T1000 (cell line): ENCODE measurements at regions not wholly inside any gene's neighbourhood (a gene's known extent, or its start where the extent isn't known, plus 50 kb on each side); places are given as distances from the start of the nearest gene placed in this dataset.

Experiments
- DNase-seq: peaks from one replicate; lab custom pipeline; 2025; ENCODE audit warnings: mixed read lengths; lab: John Stamatoyannopoulos, UW

DNA sequence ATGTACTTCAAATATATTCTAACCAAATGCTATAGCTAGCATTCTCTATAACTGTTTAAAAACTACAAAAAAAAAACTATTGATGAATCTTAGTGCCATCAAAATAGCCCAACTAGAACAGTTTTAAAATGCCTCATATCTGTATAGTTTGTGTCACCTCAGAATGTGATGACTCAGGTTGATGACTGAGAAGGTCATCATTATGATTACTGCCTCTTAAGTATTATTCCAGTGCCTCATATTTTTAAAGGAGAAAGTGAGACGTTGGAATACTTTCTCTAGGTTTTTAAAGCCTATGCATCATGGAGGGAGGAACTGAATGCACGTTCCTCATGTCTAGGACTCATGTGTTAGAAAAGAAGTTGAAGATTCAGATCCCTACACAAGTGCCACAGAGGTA is 88.2 kb downstream of the TMA16 start:
- no peak for DNase-seq

DNA sequence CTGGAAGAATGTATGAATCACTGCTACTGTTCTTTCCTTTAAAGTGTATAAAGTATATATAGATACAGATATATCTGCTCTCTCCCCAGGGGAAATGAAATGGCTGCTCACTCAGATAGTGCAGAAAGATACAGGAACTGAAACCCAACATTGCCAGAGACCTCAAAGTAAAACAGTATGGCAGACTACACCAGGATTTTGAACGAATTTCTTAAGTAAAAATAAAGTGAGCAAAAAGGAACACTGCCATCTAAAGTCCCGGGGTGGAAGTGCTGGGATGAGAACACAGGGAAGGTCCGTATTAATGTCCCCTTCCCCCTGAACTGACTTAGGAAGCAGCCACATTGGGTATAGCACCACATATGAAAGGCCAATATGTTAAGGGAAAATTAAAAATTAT is 93.4 kb downstream of the TMA16 start:
- DNase-seq, result no peak

DNA sequence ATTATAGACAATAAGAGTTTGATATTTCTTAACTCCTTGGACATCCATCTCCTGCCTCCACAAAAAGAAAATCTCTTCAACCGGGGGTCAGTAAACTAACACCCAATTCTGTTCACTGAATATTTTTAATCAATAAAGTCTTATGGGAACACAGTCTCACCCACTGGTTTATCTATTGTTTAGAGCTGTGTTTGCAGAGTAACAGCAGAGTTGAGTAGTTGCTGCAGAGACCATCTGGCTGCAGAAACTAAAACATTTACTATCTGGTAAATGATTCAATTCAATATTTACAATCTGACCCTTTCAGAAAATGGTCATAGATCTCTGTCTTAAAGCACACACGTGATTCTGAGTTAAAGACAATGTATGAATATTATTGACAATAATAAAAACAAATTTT is 94.0 kb downstream of the TMA16 start:
- DNase-seq, result no peak

DNA sequence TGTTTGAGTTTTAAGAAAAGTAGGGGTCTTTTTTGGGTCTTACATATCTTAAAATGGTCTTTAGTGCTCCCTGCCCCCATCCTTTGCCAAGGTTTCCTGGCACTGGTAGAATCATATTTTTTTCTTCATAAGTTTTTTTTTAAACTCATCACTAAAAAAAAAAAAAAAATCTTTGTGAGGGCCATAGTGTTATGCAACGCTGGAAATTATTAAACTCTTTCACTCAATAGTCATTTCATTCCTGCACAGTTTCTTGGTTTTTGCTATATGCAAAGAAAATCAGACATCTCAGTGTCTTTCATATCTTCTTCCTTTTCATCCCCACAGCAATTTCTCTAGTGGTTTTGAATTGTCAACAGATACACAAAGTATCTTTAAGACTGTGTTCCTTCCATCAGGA is 95.6 kb downstream of the TMA16 start:
- no peak for DNase-seq

DNA sequence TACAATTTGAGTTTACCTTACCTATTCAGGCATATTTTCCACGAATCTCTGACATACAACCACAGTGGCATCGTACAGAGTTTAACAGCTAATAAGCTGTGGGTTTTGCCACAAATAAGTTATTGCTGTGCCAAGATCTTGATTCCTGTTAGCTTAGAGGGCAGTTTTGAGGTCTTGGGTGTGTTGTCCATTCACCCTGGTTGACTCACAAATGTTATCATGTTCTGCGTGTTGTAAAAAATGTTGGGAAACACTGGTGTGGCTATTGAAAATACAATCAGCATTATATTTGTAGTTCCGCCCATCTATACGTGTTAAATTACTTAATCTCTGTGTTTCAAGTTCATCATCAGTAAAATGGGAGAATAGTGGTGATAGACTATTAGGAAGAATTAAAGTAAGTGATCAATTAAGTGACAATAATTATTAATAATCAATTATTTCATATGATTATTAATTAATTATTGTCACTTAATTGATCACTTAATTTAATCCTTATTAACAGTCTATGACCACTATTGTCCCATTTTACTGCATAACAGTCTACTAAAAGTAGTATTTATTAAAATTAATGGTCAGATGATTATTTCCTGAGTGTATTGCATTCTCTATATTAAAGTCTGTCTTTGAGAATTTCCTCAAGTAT is 96.3 kb downstream of the TMA16 start:
- DNase-seq, result no peak

DNA sequence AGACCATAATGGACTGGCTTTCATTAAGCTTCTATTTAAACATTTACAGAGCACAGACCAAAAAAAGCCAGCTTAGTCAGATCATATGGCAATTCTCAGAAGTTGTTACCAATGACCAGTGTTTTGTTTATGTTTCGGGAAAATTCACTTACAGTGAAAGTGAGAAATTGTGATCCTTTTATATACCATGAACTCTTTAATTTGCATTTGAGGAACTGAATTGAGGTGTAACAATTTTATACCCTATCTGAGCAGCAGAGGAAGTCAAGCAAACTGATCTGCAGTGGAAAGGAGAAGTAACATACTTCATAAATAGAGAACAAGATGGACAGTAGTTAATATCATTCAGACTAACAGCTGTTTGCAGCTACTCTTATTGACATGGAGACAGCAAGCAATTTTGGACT is 97.1 kb downstream of the TMA16 start:
- no peak for DNase-seq

DNA sequence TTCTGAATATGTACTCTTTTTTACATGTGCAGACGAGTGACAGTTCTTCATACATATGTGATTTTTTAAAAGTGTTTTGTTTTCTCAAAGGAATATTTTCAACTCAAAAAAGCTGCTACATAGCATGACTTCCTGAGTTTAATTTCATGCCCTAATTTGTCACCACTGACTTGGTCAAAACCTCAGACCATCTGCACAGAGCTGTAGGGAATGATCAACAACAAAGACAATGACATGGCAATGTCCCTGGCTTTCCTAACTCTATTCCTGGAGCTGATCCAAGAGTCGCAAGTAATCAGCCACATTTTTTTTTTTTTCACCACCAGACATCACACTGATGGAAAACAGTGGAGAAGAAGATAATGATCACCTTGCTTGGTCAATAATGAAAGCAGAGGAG is 97.7 kb downstream of the TMA16 start:
- DNase-seq, result no peak

DNA sequence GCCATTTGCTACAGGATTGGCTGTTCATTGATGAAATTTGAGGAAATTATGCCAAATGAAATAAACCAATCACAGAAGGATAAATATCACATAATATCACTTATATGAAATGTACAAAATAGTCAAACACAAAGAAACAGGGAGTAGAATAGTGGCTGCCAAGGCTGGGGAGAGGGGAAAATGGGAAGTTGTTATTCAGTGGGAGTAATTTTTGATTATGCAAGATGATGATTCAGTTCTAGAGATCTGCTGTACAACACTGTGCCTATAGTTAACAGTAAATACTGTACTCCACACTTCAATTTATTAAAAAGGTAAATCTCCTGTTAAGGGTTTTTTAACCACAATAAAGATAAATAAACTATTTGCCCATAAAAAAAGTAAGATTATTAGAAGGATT is 101.1 kb downstream of the TMA16 start:
- DNase-seq, result no peak

DNA sequence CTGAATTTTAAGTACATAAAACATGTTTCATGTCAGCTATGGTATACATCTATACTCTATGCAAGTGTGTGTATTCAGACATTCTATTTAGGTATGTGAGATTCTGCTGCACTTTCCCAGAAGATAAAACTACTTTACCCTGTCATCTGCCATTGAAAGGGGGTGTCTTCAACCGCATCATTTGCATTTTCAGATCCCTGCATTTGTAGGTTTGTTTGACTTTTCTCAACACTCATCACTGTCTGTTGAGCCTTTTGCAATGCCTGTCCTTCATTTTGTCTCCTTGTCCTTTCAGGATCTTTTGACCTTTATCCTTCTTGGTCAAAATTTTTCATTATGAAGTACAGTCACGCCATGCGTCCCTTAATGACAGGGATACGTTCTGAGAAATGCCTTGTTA is 103.5 kb downstream of the TMA16 start:
- DNase-seq, result no peak

DNA sequence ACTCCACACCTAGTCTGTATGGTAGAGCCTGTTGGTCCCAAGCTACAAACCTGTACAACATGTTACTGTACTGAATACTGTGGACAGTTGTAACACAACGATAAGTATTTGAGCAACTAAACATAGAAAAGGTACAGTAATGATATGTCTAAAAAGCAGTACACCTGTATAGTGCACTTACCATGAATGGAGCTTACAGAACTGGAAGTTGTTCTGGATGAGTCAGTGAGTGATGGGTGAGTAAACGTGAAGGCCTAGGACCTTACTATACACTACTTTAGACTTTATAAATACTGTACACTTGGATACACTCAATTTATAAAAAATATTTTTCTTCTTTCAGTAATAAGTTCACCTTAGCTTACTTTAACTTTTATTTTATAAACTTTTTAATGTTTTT is 104.0 kb downstream of the TMA16 start:
- no peak for DNase-seq

DNA sequence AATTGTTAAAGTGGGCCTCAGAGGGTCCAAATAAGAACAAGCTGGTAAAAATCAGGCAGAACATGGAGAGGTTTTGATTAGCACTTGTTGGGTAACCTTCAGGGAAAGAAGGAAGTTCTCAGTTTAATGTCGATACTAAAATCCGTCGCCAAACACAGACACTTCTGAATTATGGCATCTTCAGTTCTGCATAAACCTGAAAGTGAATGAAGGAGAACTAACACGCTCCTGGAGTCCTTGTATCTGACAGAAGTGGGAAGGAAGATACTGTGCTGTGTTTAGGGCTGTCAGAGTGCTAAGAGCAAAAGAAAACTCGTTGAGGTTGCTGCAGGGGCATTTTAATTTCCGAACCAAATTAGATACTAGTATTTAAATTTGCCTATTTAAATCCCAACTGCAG is 106.2 kb downstream of the TMA16 start:
- DNase-seq, result no peak

DNA sequence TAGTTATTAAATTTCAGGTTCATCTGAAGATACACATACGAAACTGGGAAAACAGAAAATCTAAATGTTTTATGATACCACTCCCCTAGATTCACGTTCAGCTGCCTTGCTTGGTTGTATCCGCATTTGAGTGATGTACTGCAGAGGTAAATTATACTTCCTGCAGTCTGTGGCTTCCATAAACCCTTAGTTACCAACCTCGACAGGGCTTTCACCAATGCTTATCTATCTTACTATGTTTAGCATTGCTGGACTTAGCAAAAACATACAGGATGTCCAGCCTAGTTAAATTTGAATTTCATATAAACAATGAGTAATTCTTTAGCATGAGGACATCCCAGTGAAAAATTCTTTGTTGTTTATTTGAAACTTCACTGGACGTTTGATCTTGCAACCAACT is 108.8 kb downstream of the TMA16 start:
- DNase-seq, result no peak

DNA sequence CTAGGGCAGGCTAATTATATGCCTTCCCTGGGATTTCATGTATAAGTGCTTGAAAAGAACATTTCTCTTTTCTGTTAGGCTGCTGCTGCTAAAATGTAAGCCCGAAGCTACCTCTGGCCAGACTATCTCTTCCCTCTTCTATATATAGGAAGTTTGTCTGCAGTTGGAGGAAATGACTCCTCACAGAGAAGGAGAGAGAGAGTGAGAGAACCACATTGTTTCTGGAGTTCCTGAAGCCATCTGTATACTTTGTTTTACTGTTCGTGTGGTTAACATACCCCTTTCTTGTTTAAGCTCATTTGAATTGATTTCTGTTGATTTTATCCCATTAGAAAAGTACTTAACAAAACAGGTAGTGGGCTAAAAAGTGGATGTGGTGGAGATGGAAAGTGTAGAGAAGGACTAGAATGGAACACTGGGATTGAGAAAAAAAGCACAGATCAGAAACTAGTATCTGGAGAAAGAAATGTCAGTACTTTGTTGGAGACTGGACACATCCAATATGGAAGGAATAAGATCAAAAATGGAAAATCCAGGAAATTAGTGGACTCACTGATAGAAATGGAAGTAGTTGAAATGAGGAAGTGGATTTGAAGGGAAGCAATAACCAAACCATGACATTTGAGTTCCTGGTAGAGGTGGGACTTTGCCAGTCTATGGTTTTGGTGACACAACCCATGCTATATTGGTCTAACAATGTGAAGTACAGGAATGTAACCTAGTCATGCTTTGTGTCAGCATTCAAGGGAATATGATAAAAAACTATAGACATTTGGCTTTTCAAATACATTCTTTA is 112.6 kb downstream of the TMA16 start:
- no peak for DNase-seq

DNA sequence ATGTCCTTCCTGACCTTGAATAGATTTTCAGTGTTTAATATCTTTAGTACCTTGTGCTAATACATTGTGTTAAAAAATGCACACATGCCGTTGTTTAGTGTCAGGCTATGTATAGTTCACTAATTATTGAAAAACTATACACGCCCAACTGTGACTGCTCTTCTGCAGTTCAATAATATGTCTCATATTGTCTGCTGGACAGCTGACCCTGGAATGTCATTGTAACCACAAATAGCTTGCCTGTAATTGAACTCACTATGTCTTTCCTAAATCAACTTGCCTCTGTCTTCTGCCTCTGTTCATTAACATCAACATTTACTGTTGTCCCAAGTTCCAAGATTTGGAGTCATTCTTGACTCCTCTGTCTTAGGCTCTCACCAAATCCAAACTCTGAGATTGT is 114.5 kb downstream of the TMA16 start:
- DNase-seq, result no peak

DNA sequence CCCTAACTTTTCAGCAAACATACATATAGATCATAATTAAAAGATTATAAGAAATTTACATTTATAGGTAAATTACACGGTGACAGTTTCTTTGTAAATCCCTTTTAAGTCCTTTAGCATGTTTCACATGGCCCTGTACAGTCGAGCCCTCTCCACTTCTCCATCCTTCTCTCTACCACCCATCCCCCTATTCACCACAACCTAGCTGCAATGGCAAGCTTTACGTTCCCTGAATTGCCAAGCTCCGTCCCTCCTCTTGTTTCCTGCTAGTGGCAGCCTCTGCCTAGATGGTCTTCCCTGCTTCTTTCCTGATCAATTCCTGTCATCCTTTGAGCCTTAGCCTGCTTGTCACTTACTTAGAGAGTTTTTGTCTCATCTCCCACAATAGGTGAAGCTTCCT is 116.2 kb downstream of the TMA16 start:
- no peak for DNase-seq

DNA sequence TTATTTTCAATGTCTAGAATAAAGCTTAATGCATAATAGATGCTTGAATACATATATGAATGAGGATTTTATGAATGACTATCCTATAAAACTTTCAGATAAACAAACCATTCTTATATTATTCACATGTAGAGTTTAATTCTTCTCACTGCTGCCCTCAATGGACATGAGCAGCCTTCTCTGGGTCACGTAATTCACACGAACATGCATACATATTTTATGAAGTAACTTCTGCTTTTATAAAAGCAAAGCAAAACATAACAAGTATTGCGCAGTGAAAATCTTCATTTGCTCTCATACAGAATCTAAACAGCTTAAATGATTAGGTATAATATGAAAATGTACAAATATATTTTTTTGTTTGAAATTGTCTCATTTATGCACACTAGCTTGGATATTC is 116.7 kb downstream of the TMA16 start:
- DNase-seq, result no peak

DNA sequence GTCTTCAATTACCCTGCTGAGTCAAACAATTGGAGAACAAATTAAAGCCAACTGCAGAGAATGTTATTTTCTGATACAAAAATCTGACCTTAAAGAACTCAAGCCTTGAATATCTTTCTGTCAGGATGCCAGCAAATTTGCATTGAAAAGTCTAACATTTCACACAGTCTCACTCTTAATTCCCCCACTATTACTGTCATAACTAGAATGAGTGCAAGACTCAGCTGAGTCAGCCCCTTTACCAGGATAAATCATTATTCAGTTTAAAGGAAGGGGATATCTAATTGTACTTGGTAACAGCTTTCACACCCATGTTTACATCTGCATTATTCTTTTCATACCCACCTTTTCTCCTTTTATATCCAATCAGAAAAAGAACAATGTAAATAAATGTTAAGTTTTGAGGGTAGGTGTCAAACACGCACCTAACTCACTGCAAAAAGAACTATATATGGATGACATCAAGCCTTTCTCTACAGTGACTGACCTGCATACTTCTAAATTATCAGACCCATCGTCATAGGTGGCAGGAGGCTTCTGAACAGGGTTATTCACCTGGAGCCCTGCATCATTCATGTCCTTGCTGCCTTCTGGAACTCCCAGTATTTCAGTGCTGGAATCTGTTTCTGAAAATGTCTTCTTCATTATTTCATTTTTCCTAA is 117.4 kb downstream of the TMA16 start:
- DNase-seq, result no peak

DNA sequence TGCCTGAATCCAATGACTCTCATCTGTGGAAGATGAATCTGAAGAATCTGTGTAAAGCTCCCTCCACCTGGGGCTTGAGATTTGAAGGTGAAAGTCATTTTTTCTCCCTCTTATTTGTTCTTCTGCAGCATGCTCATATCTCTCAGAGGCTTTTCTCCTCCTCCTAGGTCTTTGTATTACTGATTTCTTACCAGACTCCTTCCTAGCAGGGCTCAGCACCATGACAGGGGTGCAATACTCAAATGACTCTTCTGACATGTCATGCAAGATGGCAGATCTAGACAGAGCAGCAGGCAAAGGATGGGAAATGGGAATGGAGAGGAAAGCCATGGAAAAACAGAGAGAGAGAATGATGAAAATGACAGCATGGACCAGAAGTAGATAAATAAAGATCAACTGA is 118.3 kb downstream of the TMA16 start:
- no peak for DNase-seq

DNA sequence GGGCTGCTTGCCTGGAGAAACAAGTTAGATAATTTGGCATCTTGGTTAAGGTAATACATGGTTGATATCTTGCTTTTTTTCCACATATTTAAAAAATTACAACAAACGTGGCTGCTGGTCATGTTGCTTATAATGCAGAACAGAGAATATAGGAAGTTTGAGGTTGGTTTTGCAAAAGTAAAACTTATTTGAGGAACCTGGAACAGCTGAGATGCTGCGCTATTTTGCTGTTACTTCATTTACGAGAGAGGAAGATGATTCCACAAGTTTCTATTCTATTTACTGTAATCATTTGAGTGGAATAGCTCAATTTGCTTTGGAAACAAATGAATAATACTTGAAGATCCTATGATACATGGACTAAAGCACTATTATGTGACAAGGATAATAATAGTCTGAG is 118.9 kb downstream of the TMA16 start:
- no peak for DNase-seq

DNA sequence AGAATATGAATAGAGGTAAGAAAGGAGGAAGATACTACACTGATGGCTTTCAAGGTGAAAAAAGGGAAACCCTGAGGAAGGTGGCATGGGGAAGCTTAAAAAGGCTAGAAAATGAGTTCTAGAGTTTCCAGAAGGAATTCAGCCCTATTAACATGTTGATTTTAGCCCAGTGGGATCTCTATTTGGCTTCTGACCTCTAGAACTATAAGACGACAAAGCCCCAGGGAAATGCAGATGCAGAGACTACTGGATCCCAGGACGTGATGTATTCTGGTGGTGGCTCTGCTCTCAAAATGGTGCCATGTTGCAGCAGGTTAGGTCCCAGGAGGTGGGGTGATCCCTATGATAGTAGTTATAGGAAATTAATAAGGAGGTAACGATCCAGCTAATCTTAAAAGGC is 120.4 kb downstream of the TMA16 start:
- no peak for DNase-seq

DNA sequence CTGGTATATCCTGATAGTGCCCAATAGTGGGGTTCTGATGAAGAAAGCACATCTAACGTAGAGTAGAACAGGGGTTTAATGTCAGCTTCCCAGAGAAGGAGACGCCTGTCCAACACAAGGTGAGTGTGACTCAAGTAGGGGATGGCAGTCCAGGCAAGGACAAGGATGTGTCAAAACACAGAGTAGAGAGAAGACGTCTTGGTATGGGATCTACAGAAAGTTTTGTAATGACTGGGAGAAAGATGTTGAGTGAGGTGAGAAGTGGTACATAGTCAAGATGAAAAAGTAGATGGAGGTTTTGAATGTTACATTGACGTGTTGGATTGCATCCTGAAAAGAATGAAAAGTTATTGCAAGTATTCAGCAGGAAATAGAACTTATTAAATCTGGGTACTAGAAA is 124.4 kb downstream of the TMA16 start:
- DNase-seq, result no peak

DNA sequence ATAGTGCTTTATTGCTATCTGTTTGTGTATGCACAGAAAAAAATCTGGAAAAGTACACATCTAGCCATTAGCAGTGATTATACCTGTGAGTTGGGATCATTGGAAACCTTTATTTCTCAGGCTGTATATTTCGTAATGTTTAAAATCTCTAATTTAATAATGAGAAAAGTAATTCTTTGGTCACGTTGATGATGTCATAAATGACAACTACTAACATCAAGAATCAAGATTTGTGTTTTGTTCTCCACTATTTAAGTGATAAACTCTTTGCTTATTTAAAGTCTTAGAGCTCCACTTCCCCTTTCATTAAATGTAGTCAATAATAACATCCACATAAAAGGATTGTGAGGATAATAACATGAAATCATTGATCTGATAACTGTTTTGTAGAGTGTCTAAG is 126.2 kb downstream of the TMA16 start:
- DNase-seq, result no peak

DNA sequence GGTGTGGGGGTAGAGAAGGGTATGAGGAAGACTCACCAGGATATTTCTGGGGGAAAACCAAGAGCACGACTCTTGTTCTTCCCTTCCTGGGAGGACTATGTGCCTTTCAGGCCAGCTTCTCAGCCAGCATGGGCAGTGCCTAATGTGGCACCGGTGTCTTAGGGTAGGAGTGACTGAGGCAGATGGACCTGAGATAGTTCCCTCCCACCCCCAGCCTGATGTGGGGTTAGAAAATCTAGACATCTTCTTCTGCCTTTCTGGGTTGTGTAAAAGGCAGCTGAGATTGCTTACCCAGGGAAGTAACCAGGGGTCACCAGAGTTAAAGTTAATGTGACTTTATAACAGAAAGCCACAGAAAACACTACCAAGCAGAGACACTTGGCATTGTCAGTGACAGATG is 127.3 kb downstream of the TMA16 start:
- no peak for DNase-seq
